Activated B cell treated with CpG ODN at 0.5 μM for 24 hours (primary cell): ENCODE measurements at regions not wholly inside any gene's neighbourhood (a gene's known extent, or its start where the extent isn't known, plus 50 kb on each side); places are given as distances from the start of the nearest gene placed in this dataset.

Source experiments
- ATAC-seq: fragments of 200-7000 bp; cut with Tn5 transposase; one replicate; pipeline ENCODE4 v1.10.0; 2021; ENCODE audit warnings: low read depth, mild to moderate bottlenecking, moderate library complexity
- CTCF ChIA-PET: fragments of 350-600 bp; sonication (Branson Sonifier 250); formaldehyde crosslinking; loops from one replicate; lab custom pipeline; 2021; ENCODE audit warnings: antibody characterized with exemption; lab: Charles Lee
- POLR2A ChIA-PET: fragments of 350-600 bp; sonication (Branson Sonifier 250); formaldehyde crosslinking; loops from one replicate; lab custom pipeline; 2021; ENCODE audit warnings: antibody characterized with exemption; lab: Charles Lee
- DNase-seq: peaks from one replicate; pipeline ENCODE4 v3.0.0; 2022
- H3K27ac Mint-ChIP-seq: one replicate; pipeline ENCODE4 v1.8.0; 2020; ENCODE audit warnings: mixed read lengths
- H3K27me3 Mint-ChIP-seq: one replicate; pipeline ENCODE4 v1.8.0; 2021; ENCODE audit warnings: mixed read lengths
- H3K36me3 Mint-ChIP-seq: one replicate; pipeline ENCODE4 v1.8.0; 2021; ENCODE audit warnings: low read depth, mixed read lengths
- H3K4me1 Mint-ChIP-seq: one replicate; pipeline ENCODE4 v1.8.0; 2021; ENCODE audit warnings: mixed read lengths
- H3K4me3 Mint-ChIP-seq: one replicate; pipeline ENCODE4 v1.8.0; 2020; ENCODE audit warnings: mild to moderate bottlenecking, mixed read lengths
- H3K9me3 Mint-ChIP-seq: one replicate; pipeline ENCODE4 v1.8.0; 2020; ENCODE audit warnings: mixed read lengths
- CTCF ChIP-seq: fragments of 200-600 bp; IDR thresholded peaks from one replicate; pipeline ENCODE4 v1.8.0; 2022; ENCODE audit warnings: antibody characterized with exemption, mild to moderate bottlenecking
- intact Hi-C: fragments of 100-400 bp; cut with micrococcal nuclease; formaldehyde crosslinking; loops from one replicate; pipeline ENCODE4 v1.15.1; 2024

GRCh38 chr22:49492308-49492707 is 335.4 kb downstream of the BRD1 start:
- Mint-ChIP-seq H3K4me3 (no peak overlapping the region), H3K9me3 (peaks cover 2% of the 10 kb centered on the region), H3K27ac (no peak overlapping the region), H3K36me3 (no peaks in the 10 kb centered on the region), H3K27me3 (no peaks in the 10 kb centered on the region), H3K4me1 (no peaks in the 10 kb centered on the region)
- DNase-seq (no peak), ATAC-seq (no peak)
- intact Hi-C loops, result no loop called here
- ChIA-PET CTCF (no interaction called here), POLR2A (no interaction called here)
- TF ChIP-seq CTCF, result no peak

- no peak overlapping the region for H3K27ac Mint-ChIP-seq
- ATAC-seq (no peak), DNase-seq (no peak)
- no peaks in the 10 kb centered on the region for H3K36me3 Mint-ChIP-seq
- no peaks in the 10 kb centered on the region for H3K4me1 Mint-ChIP-seq
- H3K9me3 Mint-ChIP-seq, result peaks cover 2% of the 10 kb centered on the region
- POLR2A ChIA-PET, result no interaction called here
- CTCF ChIA-PET, result no interaction called here
- intact Hi-C loops, result no loop called here
- H3K4me3 Mint-ChIP-seq, result no peak overlapping the region
- no peak for TF ChIP-seq CTCF
- H3K27me3 Mint-ChIP-seq, result no peaks in the 10 kb centered on the region
These were observed 335.9 kb downstream of the BRD1 start for GRCh38 chr22:49491726-49492125.

DNA sequence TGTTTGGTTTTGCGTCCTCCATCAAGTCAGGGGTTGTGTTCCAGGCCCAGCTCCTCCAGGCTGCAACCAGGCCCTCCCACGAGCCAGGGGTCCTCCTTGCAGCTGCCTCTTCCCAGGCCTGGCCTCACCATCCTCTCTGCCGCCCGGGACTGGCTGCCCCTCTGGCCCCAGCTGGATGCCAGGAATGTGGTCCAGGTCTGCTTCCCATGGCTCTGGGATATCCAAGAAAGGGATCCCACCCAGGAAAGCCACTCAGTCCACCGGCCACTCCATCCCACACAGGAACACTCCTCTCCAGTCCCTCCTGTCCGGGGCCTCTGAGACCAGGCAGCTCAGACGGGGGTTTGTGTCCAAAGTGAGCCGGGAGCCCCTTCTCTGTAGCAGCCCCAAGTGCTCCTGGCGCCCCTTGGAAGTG is 336.4 kb downstream of the BRD1 start:
- POLR2A ChIA-PET, result no interaction called here
- Mint-ChIP-seq H3K9me3 (no peaks in the 10 kb centered on the region), H3K36me3 (no peaks in the 10 kb centered on the region), H3K4me3 (no peak overlapping the region), H3K27ac (no peak overlapping the region), H3K27me3 (no peaks in the 10 kb centered on the region), H3K4me1 (no peaks in the 10 kb centered on the region)
- intact Hi-C loops, result no loop called here
- DNase-seq (no peak), ATAC-seq (no peak)
- TF ChIP-seq CTCF, result no peak
- CTCF ChIA-PET, result no interaction called here

DNA sequence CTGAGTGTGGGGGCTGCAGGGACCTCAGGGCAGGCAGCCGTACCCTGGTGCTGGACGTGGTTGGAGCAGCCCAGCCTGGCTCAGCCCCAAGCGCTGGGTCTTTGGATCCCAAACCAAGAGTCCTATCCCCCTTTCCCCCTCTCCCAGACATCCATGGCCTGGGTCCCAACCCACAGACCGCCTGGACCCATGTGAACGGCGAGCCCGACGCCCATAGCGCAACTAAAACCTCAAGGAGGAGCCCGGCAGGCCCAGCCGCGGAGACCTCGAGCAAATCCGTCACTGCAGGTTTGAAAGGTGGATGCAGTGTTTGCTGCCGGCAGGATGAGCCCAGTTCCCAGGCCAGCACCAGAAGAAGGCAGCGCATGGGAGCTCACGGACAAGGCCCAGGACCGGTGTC is 337.0 kb downstream of the BRD1 start:
- TF ChIP-seq CTCF, result no peak
- H3K36me3 Mint-ChIP-seq, result no peaks in the 10 kb centered on the region
- no peak overlapping the region for H3K4me3 Mint-ChIP-seq
- ChIA-PET POLR2A (no interaction called here), CTCF (no interaction called here)
- no peaks in the 10 kb centered on the region for H3K9me3 Mint-ChIP-seq
- H3K4me1 Mint-ChIP-seq, result no peaks in the 10 kb centered on the region
- ATAC-seq (no peak), DNase-seq (no peak)
- no peak overlapping the region for H3K27ac Mint-ChIP-seq
- H3K27me3 Mint-ChIP-seq, result no peaks in the 10 kb centered on the region
- intact Hi-C loops, result no loop called here

DNA sequence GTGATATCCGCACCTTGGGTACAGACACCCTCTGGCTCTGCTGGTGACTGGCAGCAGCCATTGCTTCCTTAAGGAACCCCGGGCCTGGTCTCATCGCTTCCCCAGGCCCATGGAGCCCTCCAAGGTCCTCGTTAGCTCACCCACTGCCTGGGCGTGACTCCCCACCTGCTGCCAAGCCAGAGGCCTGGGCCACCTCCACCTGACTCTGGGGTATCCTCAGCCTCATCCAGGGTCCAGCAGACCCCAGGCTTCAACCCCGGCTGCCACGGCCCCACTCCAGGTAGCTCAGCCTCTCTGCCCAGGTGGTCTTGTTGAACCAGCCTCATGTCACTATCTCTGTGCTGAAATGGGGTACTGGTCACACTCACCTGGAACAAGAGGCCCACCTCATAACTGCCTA is 337.9 kb downstream of the BRD1 start:
- no peak for TF ChIP-seq CTCF
- Mint-ChIP-seq H3K27ac (no peak overlapping the region), H3K4me3 (no peak overlapping the region), H3K36me3 (no peaks in the 10 kb centered on the region), H3K27me3 (no peaks in the 10 kb centered on the region), H3K4me1 (no peaks in the 10 kb centered on the region), H3K9me3 (no peaks in the 10 kb centered on the region)
- ChIA-PET POLR2A (no interaction called here), CTCF (no interaction called here)
- intact Hi-C loops, result no loop called here
- DNase-seq (no peak), ATAC-seq (no peak)
